A549 (cell line): ENCODE measurements at regions not wholly inside any gene's neighbourhood (a gene's known extent, or its start where the extent isn't known, plus 50 kb on each side); places are given as distances from the start of the nearest gene placed in this dataset.

ENCODE experiments used
- CEBPB ChIP-seq, 2 experiments: fragments of >200 bp in 1 of 2; sonication (Bioruptor Twin) in 1 of 2; formaldehyde crosslinking in 1 of 2; IDR thresholded peaks; 2 replicates each; pipeline ENCODE4 v1.6.1; 2012 to 2016
- CHD4 ChIP-seq: fragments of 200-600 bp; sonication (generic); IDR thresholded peaks from 2 replicates; pipeline ENCODE4 v1.6.1; 2016; ENCODE audit warnings: antibody characterized with exemption, mild to moderate bottlenecking, borderline replicate concordance
- EP300 ChIP-seq, 2 experiments: fragments of >200 bp; sonication (Bioruptor Twin); formaldehyde crosslinking; IDR thresholded peaks; 2 replicates in 1 of 2; 3 replicates in 1 of 2; pipeline ENCODE4 v1.6.1; 2016 to 2017
- FOSL2 ChIP-seq, 2 experiments: fragments of 450-650 bp in 1 of 2; fragments of >200 bp in 1 of 2; sonication (Bioruptor Twin) in 1 of 2; formaldehyde crosslinking; IDR thresholded peaks; 2 replicates each; pipeline versions ENCODE4 v1.5.0 to v1.6.1; 2016 to 2020; ENCODE audit warnings: mild to moderate bottlenecking in 1 of 2, moderate library complexity in 1 of 2
- JUNB ChIP-seq: fragments of >200 bp; sonication (Bioruptor Twin); formaldehyde crosslinking; IDR thresholded peaks from 2 replicates; pipeline ENCODE4 v1.6.1; 2016
- MAFK ChIP-seq: fragments of 450-650 bp; IDR thresholded peaks from 2 replicates; pipeline ENCODE4 v1.6.1; 2014; ENCODE audit not compliant: partially characterized antibody
- NPAS2 ChIP-seq: fragments of 250-450 bp; sonication (Bioruptor Pico); IDR thresholded peaks from 2 replicates; pipeline ENCODE4 v1.8.0; 2022; ENCODE audit warnings: mild to moderate bottlenecking, moderate library complexity, borderline replicate concordance
- POLR2A ChIP-seq: IDR thresholded peaks from 2 replicates; pipeline ENCODE4 v1.6.1; 2012; ENCODE audit warnings: mild to moderate bottlenecking, low read length
- RAD21 ChIP-seq, 2 experiments: fragments of >200 bp in 1 of 2; sonication (Bioruptor Twin) in 1 of 2; formaldehyde crosslinking in 1 of 2; IDR thresholded peaks in 1 of 2; conservative IDR thresholded peaks in 1 of 2; 2 replicates in 1 of 2; 3 replicates in 1 of 2; pipeline ENCODE4 v1.6.1; 2012 to 2018; ENCODE audit warnings: inconsistent platforms in 1 of 2
- RARB ChIP-seq: fragments of 250-450 bp; sonication (Bioruptor Pico); IDR thresholded peaks from 2 replicates; pipeline ENCODE4 v1.8.0; 2021; ENCODE audit warnings: mild to moderate bottlenecking, moderate library complexity
- ZFP36 ChIP-seq: fragments of 450-650 bp; IDR thresholded peaks from 2 replicates; pipeline ENCODE4 v1.6.1; 2014; ENCODE audit warnings: borderline replicate concordance; ENCODE audit not compliant: partially characterized antibody
- TF ChIP-seq, protein P1 (sequence below): fragments of >200 bp; sonication (Bioruptor Twin); formaldehyde crosslinking; IDR thresholded peaks from 3 replicates; pipeline ENCODE4 v1.5.1; 2016
- TF ChIP-seq, protein P2 (sequence below): IDR thresholded peaks from 2 replicates; pipeline ENCODE4 v1.6.1; 2012
- TF ChIP-seq, protein P3 (sequence below): fragments of 450-650 bp; IDR thresholded peaks from 2 replicates; pipeline ENCODE4 v1.6.1; 2014; ENCODE audit warnings: antibody characterized with exemption

DNA sequence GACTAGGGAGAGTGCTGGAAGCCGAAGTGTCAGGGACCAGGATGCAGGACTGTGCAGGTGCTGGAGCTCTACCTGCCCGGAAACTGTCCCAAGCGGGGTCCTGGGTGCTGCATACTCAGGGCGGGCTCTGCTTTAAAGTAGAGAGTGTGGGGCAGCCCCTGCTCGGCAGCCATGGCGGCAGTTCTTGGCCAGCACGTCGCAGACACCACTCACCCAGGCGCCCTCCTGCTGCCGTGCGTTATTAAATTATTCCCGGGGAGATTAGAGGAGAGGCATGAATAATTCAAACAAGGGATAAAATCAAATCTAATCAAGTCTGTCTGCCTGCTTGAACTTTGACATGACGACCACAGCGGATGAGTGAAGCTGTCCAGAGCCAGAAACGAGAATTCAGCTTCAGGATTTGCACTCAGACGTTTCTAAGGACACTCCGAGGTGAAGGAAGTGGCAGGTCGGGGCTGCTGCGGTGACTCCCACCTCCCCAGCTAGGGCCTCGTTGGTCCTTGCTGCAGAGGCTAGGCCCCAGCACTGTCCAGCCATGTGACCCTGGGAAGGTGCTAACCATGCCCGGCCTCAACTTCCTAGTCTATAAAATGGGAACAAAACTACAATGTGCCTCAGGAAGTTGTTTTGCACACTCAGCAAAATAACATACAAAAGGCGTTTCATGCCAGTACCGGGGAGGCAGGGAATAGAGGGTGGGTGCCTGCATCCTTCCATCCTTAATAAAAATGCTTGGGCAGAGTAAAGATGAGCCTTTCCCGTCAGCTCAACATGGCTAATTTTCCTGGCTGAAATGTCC lies 91.3 kb upstream of the ADAMTS2 start:
- TF ChIP-seq, protein P1, sequence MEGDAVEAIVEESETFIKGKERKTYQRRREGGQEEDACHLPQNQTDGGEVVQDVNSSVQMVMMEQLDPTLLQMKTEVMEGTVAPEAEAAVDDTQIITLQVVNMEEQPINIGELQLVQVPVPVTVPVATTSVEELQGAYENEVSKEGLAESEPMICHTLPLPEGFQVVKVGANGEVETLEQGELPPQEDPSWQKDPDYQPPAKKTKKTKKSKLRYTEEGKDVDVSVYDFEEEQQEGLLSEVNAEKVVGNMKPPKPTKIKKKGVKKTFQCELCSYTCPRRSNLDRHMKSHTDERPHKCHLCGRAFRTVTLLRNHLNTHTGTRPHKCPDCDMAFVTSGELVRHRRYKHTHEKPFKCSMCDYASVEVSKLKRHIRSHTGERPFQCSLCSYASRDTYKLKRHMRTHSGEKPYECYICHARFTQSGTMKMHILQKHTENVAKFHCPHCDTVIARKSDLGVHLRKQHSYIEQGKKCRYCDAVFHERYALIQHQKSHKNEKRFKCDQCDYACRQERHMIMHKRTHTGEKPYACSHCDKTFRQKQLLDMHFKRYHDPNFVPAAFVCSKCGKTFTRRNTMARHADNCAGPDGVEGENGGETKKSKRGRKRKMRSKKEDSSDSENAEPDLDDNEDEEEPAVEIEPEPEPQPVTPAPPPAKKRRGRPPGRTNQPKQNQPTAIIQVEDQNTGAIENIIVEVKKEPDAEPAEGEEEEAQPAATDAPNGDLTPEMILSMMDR = no peak
- no peak for TF ChIP-seq JUNB
- no peak for TF ChIP-seq NPAS2
- TF ChIP-seq RARB (CRISPR knock-in tag) = no peak
- TF ChIP-seq POLR2A = no peak
- no peak for TF ChIP-seq EP300 (IDR thresholded peaks at IDR 0.05)
- no peak for TF ChIP-seq CEBPB (IDR thresholded peaks at IDR 0.05)
- no peak for TF ChIP-seq FOSL2 (IDR thresholded peaks at IDR 0.05)
- TF ChIP-seq FOSL2 (CRISPR knock-in tag; IDR thresholded peaks at IDR 0.05) = no peak
- TF ChIP-seq RAD21 (conservative IDR thresholded peaks at IDR 0.05 in 1 of 2, IDR thresholded peaks at IDR 0.05 in 1 of 2) = no peak
- no peak for TF ChIP-seq ZFP36
- TF ChIP-seq MAFK = peak; percentile 97
- TF ChIP-seq, protein P2, sequence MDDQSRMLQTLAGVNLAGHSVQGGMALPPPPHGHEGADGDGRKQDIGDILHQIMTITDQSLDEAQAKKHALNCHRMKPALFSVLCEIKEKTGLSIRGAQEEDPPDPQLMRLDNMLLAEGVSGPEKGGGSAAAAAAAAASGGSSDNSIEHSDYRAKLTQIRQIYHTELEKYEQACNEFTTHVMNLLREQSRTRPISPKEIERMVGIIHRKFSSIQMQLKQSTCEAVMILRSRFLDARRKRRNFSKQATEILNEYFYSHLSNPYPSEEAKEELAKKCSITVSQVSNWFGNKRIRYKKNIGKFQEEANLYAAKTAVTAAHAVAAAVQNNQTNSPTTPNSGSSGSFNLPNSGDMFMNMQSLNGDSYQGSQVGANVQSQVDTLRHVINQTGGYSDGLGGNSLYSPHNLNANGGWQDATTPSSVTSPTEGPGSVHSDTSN = no peak
- TF ChIP-seq, protein P3, sequence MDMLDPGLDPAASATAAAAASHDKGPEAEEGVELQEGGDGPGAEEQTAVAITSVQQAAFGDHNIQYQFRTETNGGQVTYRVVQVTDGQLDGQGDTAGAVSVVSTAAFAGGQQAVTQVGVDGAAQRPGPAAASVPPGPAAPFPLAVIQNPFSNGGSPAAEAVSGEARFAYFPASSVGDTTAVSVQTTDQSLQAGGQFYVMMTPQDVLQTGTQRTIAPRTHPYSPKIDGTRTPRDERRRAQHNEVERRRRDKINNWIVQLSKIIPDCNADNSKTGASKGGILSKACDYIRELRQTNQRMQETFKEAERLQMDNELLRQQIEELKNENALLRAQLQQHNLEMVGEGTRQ = no peak
- no peak for TF ChIP-seq CHD4
